GM23248 (cell line): ENCODE measurements at regions not wholly inside any gene's neighbourhood (a gene's known extent, or its start where the extent isn't known, plus 50 kb on each side); places are given as distances from the start of the nearest gene placed in this dataset.

ENCODE experiments used
- DNase-seq: peaks from one replicate; pipeline ENCODE4 v3.0.0-alpha.2; 2015
- H2AFZ ChIP-seq: fragments of 200-600 bp; sonication (generic); 2 replicates; pipeline ENCODE4 v1.6.1; 2016; ENCODE audit warnings: antibody characterized with exemption
- H3F3A ChIP-seq: fragments of 200-600 bp; sonication (generic); 2 replicates; pipeline ENCODE4 v1.6.1; 2016; ENCODE audit warnings: mild to moderate bottlenecking, antibody characterized with exemption, mixed run types; ENCODE audit not compliant: insufficient read depth
- H3K27ac ChIP-seq: fragments of 200-600 bp; sonication (generic); 2 replicates; pipeline ENCODE4 v1.5.1; 2016; ENCODE audit warnings: mild to moderate bottlenecking
- H3K27me3 ChIP-seq: fragments of 200-600 bp; sonication (generic); replicated peaks from 2 replicates; pipeline ENCODE4 v1.6.1; 2016; ENCODE audit warnings: mild to moderate bottlenecking; ENCODE audit not compliant: insufficient read depth
- H3K36me3 ChIP-seq: fragments of 200-600 bp; sonication (generic); 2 replicates; pipeline ENCODE4 v1.6.1; 2016; ENCODE audit warnings: low read depth, mild to moderate bottlenecking
- H3K4me1 ChIP-seq: fragments of 200-600 bp; sonication (generic); 2 replicates; pipeline ENCODE4 v1.6.1; 2016; ENCODE audit warnings: mild to moderate bottlenecking; ENCODE audit not compliant: insufficient read depth
- H3K4me2 ChIP-seq: fragments of 200-600 bp; sonication (generic); one replicate; pipeline ENCODE4 v1.6.1; 2016; ENCODE audit warnings: mild to moderate bottlenecking; ENCODE audit not compliant: unreplicated experiment
- H3K4me3 ChIP-seq: fragments of 200-600 bp; sonication (generic); 2 replicates; pipeline ENCODE4 v1.5.1; 2016; ENCODE audit warnings: mild to moderate bottlenecking
- H3K79me2 ChIP-seq: fragments of 200-600 bp; sonication (generic); 2 replicates; pipeline ENCODE4 v1.6.1; 2016; ENCODE audit warnings: mild to moderate bottlenecking; ENCODE audit not compliant: insufficient read depth
- H3K9ac ChIP-seq: fragments of 200-600 bp; sonication (generic); 2 replicates; pipeline ENCODE4 v1.6.1; 2016; ENCODE audit warnings: mild to moderate bottlenecking
- H3K9me2 ChIP-seq: fragments of 200-600 bp; sonication (generic); 2 replicates; pipeline ENCODE4 v1.6.1; 2016; ENCODE audit warnings: mixed run types, mild to moderate bottlenecking, moderate library complexity; ENCODE audit not compliant: insufficient read depth
- H3K9me3 ChIP-seq: fragments of 200-600 bp; sonication (generic); one replicate; pipeline ENCODE4 v1.6.1; 2017; ENCODE audit warnings: low read depth
- H4K20me1 ChIP-seq: fragments of 200-600 bp; sonication (generic); 2 replicates; pipeline ENCODE4 v1.6.0; 2016; ENCODE audit not compliant: insufficient read depth
- EZH2 ChIP-seq: fragments of 200-600 bp; sonication (generic); IDR thresholded peaks from 2 replicates; pipeline ENCODE4 v1.6.1; 2018; ENCODE audit warnings: antibody characterized with exemption, mild to moderate bottlenecking; ENCODE audit not compliant: insufficient read depth, poor library complexity, severe bottlenecking
- EZH2phosphoT487 ChIP-seq: fragments of 200-600 bp; sonication (generic); IDR thresholded peaks from 2 replicates; pipeline ENCODE4 v1.6.1; 2018; ENCODE audit warnings: antibody characterized with exemption, moderate library complexity, mild to moderate bottlenecking, low read depth; ENCODE audit not compliant: insufficient read depth
- WGBS, 2 experiments: methylation state at CpG; one replicate each; pipeline ENCODE4 v1.1.6; 2015 to 2017; ENCODE audit warnings: low lambda C conversion rate in 2 of 2, low coverage in 1 of 2; ENCODE audit errors: missing lambda C conversion rate in 2 of 2; 5-methylcytosine and 5-hydroxymethylcytosine counted together
- in situ Hi-C: fragments of 300-500 bp; cut with MboI; formaldehyde crosslinking; loops from 2 replicates; pipeline ENCODE4 v1.15.0; 2020

DNA sequence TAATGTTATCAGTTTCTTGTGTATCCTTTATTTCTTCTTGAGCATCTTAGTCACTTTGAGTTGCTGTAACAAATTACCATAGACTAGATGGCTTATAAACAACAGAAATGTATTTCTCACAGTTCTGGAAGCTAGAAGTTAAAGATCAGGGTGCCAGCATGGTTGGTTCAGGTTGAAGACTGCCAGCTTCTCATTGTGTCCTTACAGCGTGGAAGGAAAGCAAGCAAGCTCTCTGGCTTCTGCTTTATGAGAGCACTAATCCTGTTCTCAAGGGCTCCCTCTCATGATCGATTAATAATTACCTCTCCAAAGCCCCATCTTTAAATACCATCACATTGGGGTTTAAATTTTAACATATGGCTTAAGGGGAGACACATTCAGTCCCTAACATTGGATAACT lies 497.2 kb downstream of the RAPGEF2 start:
- Histone ChIP-seq H4K20me1 (no peaks in the 10 kb centered on the region), H3K36me3 (no peaks in the 10 kb centered on the region), H3F3A (no peaks in the 10 kb centered on the region), H3K27me3 (no peaks in the 10 kb centered on the region; the same call in 1 of the 2 replicates), H3K4me1 (no peaks in the 10 kb centered on the region), H2AFZ (no peak overlapping the region), H3K9me2 (no peaks in the 10 kb centered on the region), H3K4me3 (no peak overlapping the region), H3K9ac (no peak overlapping the region), H3K27ac (no peak overlapping the region), H3K4me2 (no peak overlapping the region), H3K79me2 (no peaks in the 10 kb centered on the region), H3K9me3 (no peaks in the 10 kb centered on the region)
- TF ChIP-seq EZH2phosphoT487 (no peak), EZH2 (no peak)
- in situ Hi-C loops = no loop called here
- no peak for DNase-seq
- WGBS, 2 experiments = 24 to 34% methylated on average over 2 of the region's 2 CpGs

DNA sequence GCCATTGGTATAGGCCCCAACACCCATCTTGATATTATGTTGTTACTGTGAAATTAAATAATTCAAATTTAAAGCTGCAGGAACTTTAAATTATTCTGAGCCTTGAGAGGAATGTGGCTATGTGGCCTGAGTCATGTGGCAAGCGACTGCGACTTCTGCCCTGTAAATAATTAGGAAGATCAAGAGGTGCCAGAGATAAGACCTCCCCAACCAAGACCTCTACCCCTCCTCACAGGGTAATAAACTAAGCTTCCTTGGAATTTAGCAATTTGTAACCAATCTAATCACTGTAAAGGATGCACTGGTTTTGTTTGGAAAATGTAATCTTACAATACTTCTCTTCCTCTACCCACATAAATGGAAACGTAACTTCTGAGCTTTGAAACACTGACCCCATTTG lies 501.9 kb downstream of the RAPGEF2 start:
- Histone ChIP-seq H3K4me3 (no peak overlapping the region), H3F3A (no peaks in the 10 kb centered on the region), H3K4me1 (no peaks in the 10 kb centered on the region), H3K79me2 (no peaks in the 10 kb centered on the region), H3K9ac (no peak overlapping the region), H3K27me3 (no peaks in the 10 kb centered on the region), H4K20me1 (no peaks in the 10 kb centered on the region), H2AFZ (no peak overlapping the region), H3K27ac (no peak overlapping the region), H3K4me2 (no peak overlapping the region), H3K9me2 (no peaks in the 10 kb centered on the region), H3K9me3 (no peaks in the 10 kb centered on the region), H3K36me3 (no peaks in the 10 kb centered on the region)
- TF ChIP-seq EZH2phosphoT487 = no peak
- TF ChIP-seq EZH2 = no peak
- WGBS, 2 experiments = 23 to 29% methylated on average over 3 of the region's 3 CpGs
- in situ Hi-C loops = no loop called here
- DNase-seq = no peak

DNA sequence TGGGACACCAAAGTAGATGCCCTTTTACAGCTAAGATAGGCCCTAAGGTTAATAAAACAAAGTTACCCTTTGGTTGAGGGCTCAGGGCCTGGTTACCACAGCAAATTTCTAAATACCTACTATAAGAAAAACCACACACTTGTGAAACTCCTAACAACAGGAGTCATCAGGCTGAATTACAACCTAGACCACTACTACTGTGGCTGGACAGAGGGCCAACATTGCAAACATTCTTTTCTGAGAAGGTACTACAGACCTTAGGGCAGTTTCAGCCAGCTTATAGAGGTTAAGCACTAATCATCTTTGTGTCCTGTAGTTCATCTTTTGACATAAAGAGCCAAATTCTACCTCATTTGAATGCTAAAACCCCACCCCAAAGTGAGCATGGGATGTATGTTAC lies 504.0 kb downstream of the RAPGEF2 start:
- Histone ChIP-seq H3F3A (no peaks in the 10 kb centered on the region), H3K4me2 (no peak overlapping the region), H3K9ac (no peak overlapping the region), H3K9me3 (no peaks in the 10 kb centered on the region), H3K27ac (no peak overlapping the region), H3K4me3 (no peak overlapping the region), H4K20me1 (no peaks in the 10 kb centered on the region), H3K79me2 (no peaks in the 10 kb centered on the region), H3K36me3 (no peaks in the 10 kb centered on the region), H3K27me3 (no peaks in the 10 kb centered on the region), H3K4me1 (no peaks in the 10 kb centered on the region), H3K9me2 (no peaks in the 10 kb centered on the region), H2AFZ (no peak overlapping the region)
- in situ Hi-C loops = no loop called here
- TF ChIP-seq EZH2 (no peak), EZH2phosphoT487 (no peak)
- no peak for DNase-seq

DNA sequence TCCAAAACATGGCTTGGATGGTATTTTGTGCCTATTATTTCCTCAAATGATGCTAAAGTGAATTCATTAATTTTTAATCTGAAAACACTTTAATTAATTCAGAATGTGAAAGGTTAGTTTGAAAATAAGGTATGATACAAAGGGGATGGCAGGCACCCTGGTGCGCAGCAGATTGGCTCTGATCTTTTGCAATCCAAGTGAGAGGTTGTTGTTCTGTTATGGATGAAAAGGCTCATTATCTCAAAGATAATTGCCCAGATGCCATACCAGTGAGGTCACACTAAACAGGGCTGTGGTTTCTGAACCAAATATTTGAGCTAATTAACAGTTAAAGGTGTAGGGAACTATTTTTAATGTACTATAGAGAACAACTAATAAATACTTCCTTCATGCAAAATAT lies 504.9 kb downstream of the RAPGEF2 start:
- DNase-seq = no peak
- in situ Hi-C loops = no loop called here
- TF ChIP-seq EZH2 = no peak
- TF ChIP-seq EZH2phosphoT487 = no peak
- H3K4me2 ChIP-seq = no peak overlapping the region
- H3K79me2 ChIP-seq = no peaks in the 10 kb centered on the region
- no peak overlapping the region for H3K4me3 ChIP-seq
- no peaks in the 10 kb centered on the region for H3F3A ChIP-seq
- no peaks in the 10 kb centered on the region for H3K27me3 ChIP-seq
- no peaks in the 10 kb centered on the region for H3K9me2 ChIP-seq
- H4K20me1 ChIP-seq = no peaks in the 10 kb centered on the region
- no peaks in the 10 kb centered on the region for H3K36me3 ChIP-seq
- H3K27ac ChIP-seq = no peak overlapping the region
- no peak overlapping the region for H2AFZ ChIP-seq
- no peaks in the 10 kb centered on the region for H3K9me3 ChIP-seq
- H3K4me1 ChIP-seq = no peaks in the 10 kb centered on the region
- H3K9ac ChIP-seq = no peak overlapping the region
- WGBS, 2 experiments = 48 to 61% methylated on average over 1 of the region's 1 CpG

DNA sequence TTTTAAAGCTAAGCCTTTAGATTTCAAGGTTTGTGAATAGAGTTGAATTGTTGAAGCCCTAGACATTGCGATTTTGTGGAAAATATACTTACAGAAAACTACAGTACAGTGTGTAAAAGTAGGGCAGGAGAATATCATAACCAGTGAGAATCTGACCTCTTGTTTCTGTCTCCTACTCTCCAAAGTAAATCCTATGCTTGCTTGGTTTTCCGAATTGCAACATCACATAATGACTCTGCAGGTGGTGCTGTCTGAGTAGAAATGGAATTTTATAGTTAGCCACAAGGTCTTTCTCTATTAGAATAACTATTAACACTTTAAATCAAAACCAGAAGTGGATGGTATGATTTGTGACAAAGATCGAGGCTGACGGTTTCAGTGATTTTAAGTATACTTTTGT lies 505.6 kb downstream of the RAPGEF2 start:
- Histone ChIP-seq H3K4me3 (no peak overlapping the region), H3K4me2 (no peak overlapping the region), H3K9ac (no peak overlapping the region), H3K4me1 (no peaks in the 10 kb centered on the region), H4K20me1 (no peaks in the 10 kb centered on the region), H3K27ac (no peak overlapping the region), H3K79me2 (no peaks in the 10 kb centered on the region), H3K36me3 (no peaks in the 10 kb centered on the region), H3K9me3 (no peaks in the 10 kb centered on the region), H3K9me2 (no peaks in the 10 kb centered on the region), H3F3A (no peaks in the 10 kb centered on the region), H2AFZ (no peak overlapping the region), H3K27me3 (no peaks in the 10 kb centered on the region)
- TF ChIP-seq EZH2phosphoT487 (no peak), EZH2 (no peak)
- DNase-seq = no peak
- 4 to 7% methylated on average over 4 of the region's 4 CpGs for whole genome bisulfite sequencing, 2 experiments
- in situ Hi-C loops = no loop called here
